CD4-positive, alpha-beta T cell treated with Interleukin-15 for 4 hours (primary cell): ENCODE measurements at regions not wholly inside any gene's neighbourhood (a gene's known extent, or its start where the extent isn't known, plus 50 kb on each side); places are given as distances from the start of the nearest gene placed in this dataset.
A peak's percentile ranks its signal among the peaks of the same experiment; 100 is the strongest.
"Not testable (repeated sequence)": the region's sequence is repeated elsewhere in the genome, so short reads cannot be mapped to it uniquely, and the experiment has no call there.

Source experiments
- DNase-seq: peaks from one replicate; pipeline ENCODE4 v3.0.0-alpha.2; 2020; ENCODE audit warnings: low spot score

- DNase-seq: no peak
Observed at GRCh38 chrX:45571453-45571852, 370.8 kb upstream of the DIPK2B start.

- DNase-seq: no peak
Observed at GRCh38 chrX:45566456-45566855, 365.8 kb upstream of the DIPK2B start.

- DNase-seq: no peak
Observed at GRCh38 chrX:45557387-45557786, 356.7 kb upstream of the DIPK2B start.

GRCh38 chrX:45554736-45555135, 354.1 kb upstream of the DIPK2B start:
- no peak for DNase-seq

GRCh38 chrX:45553417-45553816, 352.7 kb upstream of the DIPK2B start:
- no peak for DNase-seq

GRCh38 chrX:45546697-45547096, 346.0 kb upstream of the DIPK2B start:
- not testable (repeated sequence) for DNase-seq

- DNase-seq: no peak
Observed at GRCh38 chrX:45540181-45540580, 339.5 kb upstream of the DIPK2B start.

- DNase-seq: no peak
Observed at GRCh38 chrX:45537936-45538335, 337.3 kb upstream of the DIPK2B start.

- DNase-seq: no peak
Observed at GRCh38 chrX:45527834-45528233, 327.2 kb upstream of the DIPK2B start.

GRCh38 chrX:45524805-45525204, 324.1 kb upstream of the DIPK2B start:
- DNase-seq: no peak

GRCh38 chrX:45524296-45524695, 323.6 kb upstream of the DIPK2B start:
- DNase-seq: no peak

- DNase-seq: no peak
Observed at GRCh38 chrX:45518552-45518951, 317.9 kb upstream of the DIPK2B start.

GRCh38 chrX:45517090-45517973, 316.7 kb upstream of the DIPK2B start:
- no peak for DNase-seq

- peak; percentile 33 for DNase-seq
Observed at GRCh38 chrX:45515262-45516215, 314.9 kb upstream of the DIPK2B start.

- DNase-seq: no peak
Observed at GRCh38 chrX:45513042-45513441, 312.4 kb upstream of the DIPK2B start.

- no peak for DNase-seq
Observed at GRCh38 chrX:45508454-45508853, 307.8 kb upstream of the DIPK2B start.

GRCh38 chrX:45506149-45506730, 305.6 kb upstream of the DIPK2B start:
- no peak for DNase-seq

- no peak for DNase-seq
Observed at GRCh38 chrX:45505214-45505613, 304.5 kb upstream of the DIPK2B start.

- not testable (repeated sequence) for DNase-seq
Observed at GRCh38 chrX:45503787-45504362, 303.2 kb upstream of the DIPK2B start.

GRCh38 chrX:45502396-45502795, 301.7 kb upstream of the DIPK2B start:
- no peak for DNase-seq

GRCh38 chrX:45497290-45497689, 296.6 kb upstream of the DIPK2B start:
- DNase-seq: no peak

GRCh38 chrX:45485719-45486118, 285.0 kb upstream of the DIPK2B start:
- no peak for DNase-seq
